Stimulated activated effector memory CD8-positive, alpha-beta T cell treated with anti-CD3 and anti-CD28 coated beads, Interleukin-12 subunit alpha, Interleukin-12 subunit beta, amount 100 ng/mL, for 72 hours (primary cell): ENCODE measurements at regions not wholly inside any gene's neighbourhood (a gene's known extent, or its start where the extent isn't known, plus 50 kb on each side); places are given as distances from the start of the nearest gene placed in this dataset.

Experiments used
- ATAC-seq: fragments of 150-1000 bp; cut with Tn5 transposase; 2 replicates; pipeline ENCODE4 v1.10.0; 2021
- DNase-seq, 2 donors: peaks; one replicate each; pipeline ENCODE4 v3.0.0; 2021 to 2022; ENCODE audit warnings: low spot score in 2 of 2
- H3K27ac Mint-ChIP-seq: one replicate; pipeline ENCODE4 v1.8.0; 2022; ENCODE audit warnings: mild to moderate bottlenecking, mixed read lengths
- H3K36me3 Mint-ChIP-seq: one replicate; pipeline ENCODE4 v1.8.0; 2022; ENCODE audit warnings: mild to moderate bottlenecking, mixed read lengths
- H3K4me1 Mint-ChIP-seq: one replicate; pipeline ENCODE4 v1.8.0; 2022; ENCODE audit warnings: mixed read lengths
- H3K4me3 Mint-ChIP-seq: one replicate; pipeline ENCODE4 v1.8.0; 2022; ENCODE audit warnings: mild to moderate bottlenecking, mixed read lengths
- H3K9me3 Mint-ChIP-seq: one replicate; pipeline ENCODE4 v1.8.0; 2022; ENCODE audit warnings: mixed read lengths

DNA sequence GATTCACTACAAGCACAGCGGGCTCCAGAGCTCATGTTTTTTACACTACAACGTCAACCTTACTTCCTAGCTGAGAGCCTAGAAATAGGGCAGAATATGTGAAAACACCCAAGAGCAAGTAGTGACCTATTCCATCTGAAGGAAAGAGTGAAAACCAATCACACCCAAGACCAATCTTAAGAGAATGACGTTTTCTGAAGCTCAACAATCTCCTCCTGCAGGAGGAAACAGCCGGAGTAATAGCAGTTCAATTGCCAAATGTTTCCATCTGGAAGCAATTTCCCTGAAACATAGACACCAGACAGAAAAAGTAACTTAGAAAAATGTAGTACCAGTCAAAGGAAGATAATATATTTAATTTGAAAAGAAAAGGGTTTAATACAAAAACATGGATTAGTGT, 142.4 kb downstream of the ANXA5 start:
- Mint-ChIP-seq H3K36me3 (no peaks in the 10 kb centered on the region), H3K27ac (no peak overlapping the region), H3K4me1 (no peaks in the 10 kb centered on the region), H3K4me3 (no peak overlapping the region), H3K9me3 (no peaks in the 10 kb centered on the region)
- DNase-seq (no peak), ATAC-seq (no peak)

DNA sequence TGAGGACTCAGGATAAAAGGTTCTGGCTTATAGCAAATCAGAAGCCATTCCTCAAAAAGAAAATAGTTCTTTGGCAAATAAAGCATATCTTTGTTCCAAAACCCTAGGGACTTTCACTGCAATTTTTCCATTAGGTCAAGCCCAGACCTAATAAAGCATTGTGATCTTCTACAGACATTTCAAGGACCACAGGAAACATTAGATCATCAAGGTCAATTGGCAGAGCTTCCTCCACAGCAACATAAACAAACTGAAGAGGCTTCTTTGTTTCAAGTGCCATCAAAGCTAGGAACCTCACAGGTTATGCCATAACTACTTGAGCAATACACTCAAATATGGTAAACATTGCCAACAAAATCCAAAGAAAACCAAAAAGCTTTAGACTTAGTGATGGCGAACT, 144.9 kb downstream of the ANXA5 start:
- no peak overlapping the region for H3K27ac Mint-ChIP-seq
- no peak for ATAC-seq

DNA sequence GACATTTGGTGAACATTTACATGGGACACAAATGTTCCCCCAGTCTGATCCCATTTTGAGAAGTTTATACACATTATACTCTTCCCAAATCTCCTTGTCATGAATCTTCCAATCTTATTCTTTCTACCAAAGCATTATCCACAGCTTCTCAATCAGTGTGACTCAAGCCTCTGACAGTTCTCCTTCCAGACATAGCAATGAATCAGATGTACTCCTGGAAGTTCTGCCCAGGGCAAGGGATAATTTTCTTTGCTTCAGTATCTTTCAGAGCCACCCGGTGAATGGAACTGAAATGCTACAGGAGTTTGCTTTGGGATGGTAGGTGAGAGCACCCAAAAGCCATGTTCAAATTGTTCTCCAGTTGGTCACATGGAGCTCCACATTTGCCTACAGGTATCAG, 145.5 kb downstream of the ANXA5 start:
- no peak overlapping the region for H3K4me3 Mint-ChIP-seq
- no peaks in the 10 kb centered on the region for H3K9me3 Mint-ChIP-seq
- H3K4me1 Mint-ChIP-seq, result no peaks in the 10 kb centered on the region
- DNase-seq, result no peak
- no peaks in the 10 kb centered on the region for H3K36me3 Mint-ChIP-seq
- ATAC-seq, result no peak
- H3K27ac Mint-ChIP-seq, result no peak overlapping the region

More for the DNA sequence above, 144.9 kb downstream of the ANXA5 start:
- H3K4me3 Mint-ChIP-seq, result no peak overlapping the region
- no peaks in the 10 kb centered on the region for H3K9me3 Mint-ChIP-seq
- no peaks in the 10 kb centered on the region for H3K36me3 Mint-ChIP-seq
- no peak for DNase-seq
- H3K4me1 Mint-ChIP-seq, result no peaks in the 10 kb centered on the region

DNA sequence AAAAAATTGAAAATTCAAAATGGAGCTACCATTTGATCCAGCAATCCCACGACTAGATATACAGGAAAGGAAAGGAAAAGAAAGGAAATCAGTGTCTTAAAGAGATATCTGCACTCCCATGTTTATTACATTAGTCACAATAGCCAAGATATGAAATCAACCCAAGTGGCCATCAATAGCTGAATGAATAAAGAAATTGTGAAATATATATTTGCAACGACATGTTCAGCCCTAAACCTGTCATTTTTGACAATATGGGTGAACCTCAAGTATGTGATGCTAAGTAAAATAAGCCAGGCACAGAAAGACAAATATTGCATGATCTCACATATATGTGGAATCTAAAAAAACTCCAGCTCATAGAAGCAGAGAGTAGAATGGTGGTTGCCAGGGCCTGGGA, 155.1 kb downstream of the ANXA5 start:
- ATAC-seq, result no peak
- DNase-seq, result no peak
- no peaks in the 10 kb centered on the region for H3K4me1 Mint-ChIP-seq
- no peak overlapping the region for H3K27ac Mint-ChIP-seq
- no peak overlapping the region for H3K4me3 Mint-ChIP-seq
- no peaks in the 10 kb centered on the region for H3K36me3 Mint-ChIP-seq
- no peaks in the 10 kb centered on the region for H3K9me3 Mint-ChIP-seq

DNA sequence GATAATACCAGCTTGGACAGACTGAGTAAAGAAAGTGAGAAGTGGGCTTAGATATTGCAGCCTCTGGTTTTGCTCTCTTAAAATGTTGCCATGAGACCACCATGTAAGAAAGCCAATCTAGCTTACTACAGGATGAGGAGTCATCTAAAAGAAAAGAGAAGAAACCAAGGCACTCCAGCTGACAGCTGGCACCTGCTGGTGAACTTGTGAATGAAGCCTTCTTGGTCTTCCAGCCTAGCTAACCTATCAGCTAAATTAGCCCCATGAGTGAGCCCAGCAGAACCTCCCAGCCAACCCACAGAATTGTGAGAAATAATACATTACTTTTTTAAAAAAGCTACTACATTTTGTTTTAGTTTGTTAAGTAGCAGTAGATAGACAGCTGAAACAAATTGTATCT, 154.5 kb upstream of the QRFPR start:
- DNase-seq, result no peak
- Mint-ChIP-seq H3K27ac (no peak overlapping the region), H3K4me1 (no peaks in the 10 kb centered on the region), H3K36me3 (no peaks in the 10 kb centered on the region), H3K9me3 (no peaks in the 10 kb centered on the region), H3K4me3 (no peak overlapping the region)
- ATAC-seq, result no peak

DNA sequence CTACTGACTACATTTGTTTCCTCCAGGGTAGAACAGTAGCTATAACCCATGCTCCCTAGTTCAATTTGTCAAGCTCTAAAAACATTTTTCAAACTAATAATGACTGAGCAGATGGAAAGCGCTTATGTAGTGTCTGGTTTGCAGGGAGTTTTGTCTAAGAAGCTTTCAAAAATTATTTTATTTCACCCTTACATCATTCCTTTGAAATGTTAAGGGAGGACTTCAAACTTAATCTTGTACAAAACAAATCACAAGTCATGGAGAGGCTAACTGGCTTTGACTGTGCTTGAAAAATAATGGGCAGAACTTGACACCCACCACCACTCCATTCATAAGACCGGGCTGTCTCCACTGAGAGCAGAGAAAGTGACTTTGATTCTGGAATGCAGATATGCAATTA, 153.4 kb upstream of the QRFPR start:
- no peaks in the 10 kb centered on the region for H3K4me1 Mint-ChIP-seq
- H3K27ac Mint-ChIP-seq, result no peak overlapping the region
- H3K4me3 Mint-ChIP-seq, result no peak overlapping the region
- no peaks in the 10 kb centered on the region for H3K36me3 Mint-ChIP-seq
- no peaks in the 10 kb centered on the region for H3K9me3 Mint-ChIP-seq
- no peak for DNase-seq
- no peak for ATAC-seq

DNA sequence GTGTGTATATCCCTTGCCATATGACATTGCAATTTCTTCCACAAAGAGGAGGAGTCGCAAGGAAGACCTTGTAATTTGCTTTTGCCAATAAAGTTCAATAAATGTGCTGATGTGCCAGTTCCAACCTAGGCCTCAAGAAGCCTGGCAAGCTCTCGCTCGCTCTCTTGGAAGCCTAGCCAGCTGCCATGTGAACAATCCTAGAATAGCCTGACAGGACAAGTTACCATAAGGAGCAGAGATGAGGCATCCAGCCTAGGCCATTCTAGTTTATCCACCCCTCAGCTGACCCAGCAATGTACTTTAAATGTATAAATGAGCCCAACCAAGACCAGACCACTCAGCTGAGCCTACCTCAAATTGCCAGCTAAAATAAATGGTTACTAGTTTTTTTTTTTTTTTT, 145.7 kb upstream of the QRFPR start:
- Mint-ChIP-seq H3K4me1 (no peaks in the 10 kb centered on the region), H3K4me3 (no peak overlapping the region), H3K27ac (no peak overlapping the region), H3K9me3 (no peaks in the 10 kb centered on the region), H3K36me3 (no peaks in the 10 kb centered on the region)
- DNase-seq (no peak), ATAC-seq (no peak)

DNA sequence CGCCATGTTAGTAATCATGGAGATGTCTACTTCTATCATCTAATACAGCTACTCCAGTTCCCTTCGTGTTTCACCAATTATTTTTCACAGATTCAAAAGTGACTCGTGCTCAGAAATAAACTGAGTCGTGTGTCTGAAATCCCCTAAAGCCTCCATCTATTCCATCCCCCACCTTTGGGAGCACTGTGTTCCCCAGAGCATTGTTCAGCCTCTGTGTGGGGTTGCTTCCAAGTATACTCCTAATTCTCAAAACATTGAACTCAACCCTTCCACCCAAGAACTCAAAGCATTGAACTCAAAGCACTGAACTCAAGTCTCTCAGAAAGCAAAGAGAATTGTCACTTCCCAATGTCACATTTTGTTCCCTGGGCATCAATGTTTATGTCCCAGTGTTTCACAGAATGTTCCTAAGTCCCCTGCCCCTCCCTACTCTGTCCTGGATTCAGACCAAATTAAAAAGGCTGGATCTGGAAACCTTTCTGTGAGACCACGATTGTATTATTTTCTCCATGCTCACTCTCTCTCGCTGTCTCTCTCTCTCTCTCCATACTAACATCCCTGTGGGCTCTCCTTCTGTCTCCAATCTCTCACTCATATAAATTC, 138.5 kb upstream of the QRFPR start:
- Mint-ChIP-seq H3K4me1 (no peaks in the 10 kb centered on the region), H3K4me3 (no peak overlapping the region), H3K36me3 (no peaks in the 10 kb centered on the region), H3K9me3 (no peaks in the 10 kb centered on the region), H3K27ac (no peak overlapping the region)
- ATAC-seq (no peak), DNase-seq (no peak)

DNA sequence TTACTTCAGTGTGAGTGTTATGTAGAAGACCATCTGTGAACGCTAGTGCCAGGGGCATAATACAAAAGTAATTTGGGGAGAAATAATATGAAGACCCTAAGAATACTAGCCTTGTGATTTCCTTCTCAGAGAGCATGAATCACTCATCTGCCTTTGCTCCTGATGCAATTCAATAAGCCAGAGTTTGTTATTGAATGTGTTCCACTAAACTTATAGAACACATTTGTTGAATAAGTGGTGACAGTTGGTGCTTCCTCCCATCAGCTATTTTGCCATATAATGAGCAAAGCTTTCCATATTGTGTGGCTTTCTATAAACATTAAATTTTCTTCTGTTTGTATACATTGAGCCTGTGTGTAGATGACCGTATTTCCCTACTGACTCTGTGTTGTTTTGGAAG, 136.4 kb upstream of the QRFPR start:
- Mint-ChIP-seq H3K9me3 (no peaks in the 10 kb centered on the region), H3K4me3 (no peak overlapping the region), H3K36me3 (no peaks in the 10 kb centered on the region), H3K27ac (no peak overlapping the region), H3K4me1 (no peaks in the 10 kb centered on the region)
- ATAC-seq, result no peak
- DNase-seq, result no peak

DNA sequence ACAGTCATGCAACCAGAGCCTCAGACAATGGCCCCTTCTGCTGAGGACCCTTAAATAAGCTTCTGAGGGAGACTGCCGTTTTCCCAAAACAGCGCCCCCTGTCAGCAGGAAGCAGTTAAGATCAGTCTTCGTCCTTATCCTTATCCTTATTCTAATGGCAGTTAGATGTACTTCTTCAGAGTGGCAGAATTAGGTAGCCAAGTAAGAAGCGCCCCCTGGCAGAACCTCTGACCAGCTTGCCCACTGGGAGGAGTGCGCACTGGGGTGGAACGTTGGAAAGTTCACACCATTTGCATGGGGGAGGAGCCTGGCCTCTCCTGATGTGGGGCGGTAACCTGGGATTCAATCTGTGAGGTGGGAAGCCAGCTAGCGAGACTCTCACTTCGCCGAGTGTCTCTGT, 133.6 kb upstream of the QRFPR start:
- DNase-seq (no peak), ATAC-seq (no peak)
- H3K27ac Mint-ChIP-seq, result no peak overlapping the region
- H3K4me3 Mint-ChIP-seq, result no peak overlapping the region
- H3K4me1 Mint-ChIP-seq, result peaks cover 14% of the 10 kb centered on the region
- no peaks in the 10 kb centered on the region for H3K9me3 Mint-ChIP-seq
- no peaks in the 10 kb centered on the region for H3K36me3 Mint-ChIP-seq

DNA sequence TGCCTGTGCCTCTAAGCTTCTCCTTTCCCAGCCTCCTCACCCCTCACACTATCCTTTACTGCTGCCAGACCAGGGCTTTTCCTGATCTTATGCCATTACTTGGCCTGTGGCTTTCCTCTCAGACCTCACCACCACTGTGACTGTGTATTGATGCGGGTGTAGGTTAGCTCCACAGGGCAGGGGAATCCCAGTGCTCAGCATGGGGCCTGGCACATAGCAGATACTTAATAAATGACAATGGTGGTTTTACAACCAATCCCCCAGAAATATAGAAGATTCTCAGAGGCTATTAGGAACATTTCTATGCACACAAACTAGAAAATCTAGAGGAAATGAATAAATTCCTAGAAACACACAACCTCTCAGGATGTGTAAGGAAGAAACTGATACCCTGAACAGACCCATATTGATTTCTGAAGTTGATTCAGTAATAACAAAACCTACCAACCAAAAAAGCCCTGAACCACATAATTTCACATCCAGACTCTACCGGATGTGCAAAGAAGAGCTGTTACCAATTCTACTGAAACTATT, 129.6 kb upstream of the QRFPR start:
- Mint-ChIP-seq H3K36me3 (no peaks in the 10 kb centered on the region), H3K9me3 (no peaks in the 10 kb centered on the region), H3K27ac (no peak overlapping the region), H3K4me3 (peak overlapping the region; percentile 3), H3K4me1 (peaks cover 16% of the 10 kb centered on the region)
- DNase-seq, result peak in 1 of 2 donors; percentile 78
- ATAC-seq, result peak; percentile 89

DNA sequence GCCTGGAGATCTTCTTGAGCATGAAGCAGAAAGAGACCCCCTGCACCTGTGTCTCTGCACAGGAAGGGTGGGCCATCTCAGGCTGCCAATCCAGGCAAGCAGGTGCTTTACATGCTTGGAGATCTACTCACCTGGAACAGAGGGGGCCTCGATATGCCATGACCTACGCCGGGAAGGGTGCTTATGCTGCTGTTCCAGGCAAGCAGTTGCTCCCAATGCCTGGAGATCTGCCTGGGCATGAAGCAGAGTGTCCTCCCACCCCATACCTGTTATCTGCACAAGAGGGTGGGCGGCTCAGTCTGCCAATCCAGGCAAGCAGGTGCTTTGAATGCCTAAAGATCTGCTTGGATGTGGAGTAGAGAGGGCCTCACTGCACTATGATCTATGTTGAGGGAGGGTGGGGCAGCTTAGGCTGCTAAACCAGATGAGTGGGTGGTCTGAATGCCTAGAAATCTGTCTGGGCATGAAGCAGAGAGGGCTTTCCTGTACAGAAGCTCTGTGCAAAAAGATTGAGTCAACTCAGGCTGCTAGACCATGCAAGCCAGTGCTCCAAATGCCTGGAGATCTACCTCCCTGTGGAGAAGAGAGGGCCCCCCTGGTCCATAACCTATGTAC, 104.5 kb upstream of the QRFPR start:
- Mint-ChIP-seq H3K36me3 (no peaks in the 10 kb centered on the region), H3K4me3 (no peak overlapping the region), H3K4me1 (no peaks in the 10 kb centered on the region), H3K27ac (no peak overlapping the region), H3K9me3 (no peaks in the 10 kb centered on the region)
- DNase-seq (no peak), ATAC-seq (peak; percentile 13)

DNA sequence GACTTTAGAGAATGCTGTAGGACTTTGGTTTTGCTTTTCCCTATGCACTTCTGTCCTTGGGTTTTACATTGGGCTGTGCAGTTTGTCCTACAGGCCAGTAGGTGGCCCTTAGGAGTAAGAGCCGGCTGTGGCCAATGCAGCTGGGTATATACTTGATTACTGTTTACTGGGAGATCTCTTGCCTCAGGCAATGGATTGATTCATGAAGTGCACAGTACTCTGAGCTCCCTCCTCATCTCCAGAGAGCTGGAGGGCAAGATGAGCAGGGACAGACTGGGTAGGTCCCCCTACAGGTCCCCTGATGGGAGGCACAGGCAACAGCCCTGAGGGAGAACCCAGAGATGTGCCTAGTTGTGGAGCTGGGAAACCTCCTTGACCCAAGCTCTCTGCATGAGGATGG, 103.8 kb upstream of the QRFPR start:
- DNase-seq, result no peak
- no peak overlapping the region for H3K27ac Mint-ChIP-seq
- no peaks in the 10 kb centered on the region for H3K4me1 Mint-ChIP-seq
- ATAC-seq, result peak; percentile 82
- no peaks in the 10 kb centered on the region for H3K9me3 Mint-ChIP-seq
- no peak overlapping the region for H3K4me3 Mint-ChIP-seq
- no peaks in the 10 kb centered on the region for H3K36me3 Mint-ChIP-seq

DNA sequence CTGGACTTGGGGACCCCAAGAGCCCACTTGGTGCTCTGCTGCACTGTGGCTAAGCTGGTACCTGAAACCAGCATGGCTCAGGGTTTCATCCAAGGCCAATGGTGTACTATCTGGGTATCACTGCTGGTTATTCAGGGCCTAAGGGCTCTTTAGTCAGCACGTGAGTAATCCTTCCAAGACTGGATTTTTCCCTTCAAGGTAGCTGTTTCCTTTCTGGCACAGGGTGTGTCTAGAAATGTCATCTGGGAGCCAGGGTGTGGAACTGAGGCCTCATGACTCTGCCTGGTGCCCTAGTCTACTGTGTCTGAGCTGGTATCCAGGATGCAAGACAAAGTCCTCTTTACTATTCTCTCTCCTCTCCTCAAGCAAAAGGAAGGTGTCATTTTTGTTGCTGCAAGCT, 99.0 kb upstream of the QRFPR start:
- DNase-seq, result no peak
- no peak overlapping the region for H3K27ac Mint-ChIP-seq
- H3K9me3 Mint-ChIP-seq, result no peaks in the 10 kb centered on the region
- no peak overlapping the region for H3K4me3 Mint-ChIP-seq
- no peaks in the 10 kb centered on the region for H3K36me3 Mint-ChIP-seq
- ATAC-seq, result peak; percentile 19
- H3K4me1 Mint-ChIP-seq, result no peaks in the 10 kb centered on the region

DNA sequence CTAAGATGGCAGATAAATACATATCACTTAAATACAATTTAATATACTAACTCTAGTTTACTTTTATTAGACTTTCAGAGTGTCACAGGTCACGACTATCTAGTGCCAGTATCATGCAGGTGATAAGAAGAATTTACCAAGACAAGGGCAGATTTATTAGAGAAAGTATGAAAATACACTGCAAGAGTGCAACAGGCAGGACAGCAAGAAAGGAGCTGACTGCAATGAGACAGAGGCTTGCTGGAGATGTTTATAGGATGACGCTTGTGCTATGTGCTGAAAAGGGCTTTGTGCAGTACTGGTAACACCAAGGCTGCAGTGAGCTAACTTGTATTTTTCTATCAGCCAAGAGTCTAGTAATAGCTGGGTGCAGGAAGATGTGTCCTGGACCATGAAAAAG, 96.7 kb upstream of the QRFPR start:
- Mint-ChIP-seq H3K9me3 (no peaks in the 10 kb centered on the region), H3K27ac (no peak overlapping the region), H3K36me3 (no peaks in the 10 kb centered on the region), H3K4me3 (no peak overlapping the region), H3K4me1 (no peaks in the 10 kb centered on the region)
- no peak for ATAC-seq
- DNase-seq, result no peak

DNA sequence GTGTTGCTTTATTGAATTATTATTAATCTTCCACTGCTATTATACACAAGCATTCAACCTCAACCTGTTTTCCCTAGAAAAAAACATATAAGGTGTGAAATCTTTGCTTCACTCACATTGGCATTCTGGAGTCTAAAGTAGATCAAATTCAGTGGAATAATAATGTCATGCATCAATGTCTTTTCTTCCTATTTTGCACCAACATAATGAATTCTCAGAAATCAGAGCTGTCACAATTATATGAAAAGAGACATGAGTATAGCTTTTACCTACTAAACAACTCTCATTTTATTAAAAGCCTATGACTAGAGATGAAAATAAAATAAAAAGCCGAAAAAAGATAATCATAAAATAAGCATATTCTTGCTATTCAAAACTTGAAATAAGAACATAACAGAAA, 96.3 kb upstream of the QRFPR start:
- no peaks in the 10 kb centered on the region for H3K36me3 Mint-ChIP-seq
- no peak overlapping the region for H3K27ac Mint-ChIP-seq
- no peak for DNase-seq
- no peak for ATAC-seq
- H3K4me3 Mint-ChIP-seq, result no peak overlapping the region
- H3K9me3 Mint-ChIP-seq, result no peaks in the 10 kb centered on the region
- no peaks in the 10 kb centered on the region for H3K4me1 Mint-ChIP-seq
